HepG2 (cell line): ENCODE measurements at regions not wholly inside any gene's neighbourhood (a gene's known extent, or its start where the extent isn't known, plus 50 kb on each side); places are given as distances from the start of the nearest gene placed in this dataset.

Experiments
- CTCF ChIP-seq: sonication (generic); formaldehyde crosslinking; IDR thresholded peaks from 2 replicates; pipeline ENCODE4 v1.5.0; 2020; ENCODE audit warnings: mild to moderate bottlenecking, missing genetic modification reagents, moderate library complexity
- PLRG1 ChIP-seq: fragments of 450-650 bp; conservative IDR thresholded peaks from 2 replicates; pipeline ENCODE4 v1.6.1; 2016
- POLR2AphosphoS2 ChIP-seq: IDR thresholded peaks from 2 replicates; pipeline ENCODE4 v1.6.1; 2011; ENCODE audit warnings: low read depth, low read length, improper control_type of control experiment
- RXRA ChIP-seq: sonication (generic); formaldehyde crosslinking; IDR thresholded peaks from 2 replicates; pipeline ENCODE4 v1.5.1; 2020; ENCODE audit warnings: missing genetic modification reagents
- ZNF33B ChIP-seq: sonication (generic); formaldehyde crosslinking; IDR thresholded peaks from 2 replicates; pipeline ENCODE4 v1.5.1; 2020; ENCODE audit warnings: mild to moderate bottlenecking, missing genetic modification reagents

- TF ChIP-seq PLRG1: no peak
- TF ChIP-seq RXRA: no peak
- TF ChIP-seq POLR2AphosphoS2: no peak
- no peak for TF ChIP-seq CTCF
- TF ChIP-seq ZNF33B (CRISPR knock-in tag): no peak
Observed at GRCh38 chr3:84536916-84537315, 421.9 kb upstream of the CADM2 start.
